Epidermal melanocyte (primary cell): ENCODE measurements at regions not wholly inside any gene's neighbourhood (a gene's known extent, or its start where the extent isn't known, plus 50 kb on each side); places are given as distances from the start of the nearest gene placed in this dataset.

Experiments used
- DNase-seq: peaks from one replicate; pipeline ENCODE4 v3.0.0; 2011; ENCODE audit warnings: low spot score; ENCODE audit not compliant: insufficient read length

DNA sequence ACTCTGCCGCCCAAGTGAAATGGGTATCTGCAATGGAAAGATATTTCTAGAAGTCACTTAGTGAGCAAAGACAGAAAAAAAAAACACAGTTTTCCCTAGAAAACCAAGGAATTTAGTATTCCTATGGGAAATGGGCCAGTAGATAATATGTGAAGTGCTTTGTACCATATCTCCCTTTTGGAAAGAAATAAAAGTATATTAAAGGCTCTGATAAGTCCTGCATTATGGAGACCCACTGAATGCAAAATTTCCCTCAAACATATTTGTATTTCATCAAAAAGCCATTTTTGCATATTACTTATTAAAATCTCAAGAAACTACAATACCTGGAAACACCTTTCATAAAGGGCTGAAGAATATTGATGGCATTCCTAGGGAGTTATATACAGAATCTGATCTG lies 51.6 kb upstream of the DYNLRB2 start:
- no peak for DNase-seq

DNA sequence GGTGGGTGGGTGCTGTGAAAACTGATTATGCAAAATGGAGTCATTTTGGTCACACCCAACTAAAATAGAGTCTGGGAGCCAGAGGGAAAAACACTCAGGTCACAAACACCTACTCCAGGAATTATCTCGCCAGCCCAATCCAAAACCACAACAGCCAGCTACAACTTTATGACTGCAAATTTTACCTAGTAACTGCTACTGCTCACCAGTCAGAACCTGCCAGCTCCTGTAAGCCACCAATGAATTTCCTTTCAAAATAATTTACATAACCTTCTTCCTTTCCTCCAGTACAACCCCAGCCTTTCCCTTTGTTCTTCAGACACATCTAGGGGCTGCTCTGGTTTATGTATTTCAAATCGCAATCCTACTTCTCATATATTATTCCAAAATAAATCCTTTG lies 52.6 kb upstream of the DYNLRB2 start:
- DNase-seq, result no peak

DNA sequence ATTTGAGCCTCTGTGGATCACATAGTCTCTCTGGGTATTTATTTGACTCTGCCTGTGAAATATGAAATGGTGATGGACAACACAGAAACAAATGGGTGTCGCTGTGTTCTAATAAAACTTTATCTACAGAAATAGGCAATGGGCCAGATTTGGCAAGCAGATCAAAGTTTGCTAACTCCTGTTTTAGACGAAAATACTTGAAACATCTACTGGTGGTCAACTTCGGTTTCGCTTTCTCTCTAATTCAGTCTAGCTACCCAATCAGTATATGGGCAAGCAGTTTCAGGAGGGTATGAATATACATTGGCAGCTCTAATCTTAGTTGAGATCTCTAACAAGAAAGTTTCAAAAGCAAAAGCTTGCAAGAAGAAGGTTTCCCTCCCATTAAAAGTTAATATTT lies 60.1 kb upstream of the DYNLRB2 start:
- DNase-seq, result no peak

DNA sequence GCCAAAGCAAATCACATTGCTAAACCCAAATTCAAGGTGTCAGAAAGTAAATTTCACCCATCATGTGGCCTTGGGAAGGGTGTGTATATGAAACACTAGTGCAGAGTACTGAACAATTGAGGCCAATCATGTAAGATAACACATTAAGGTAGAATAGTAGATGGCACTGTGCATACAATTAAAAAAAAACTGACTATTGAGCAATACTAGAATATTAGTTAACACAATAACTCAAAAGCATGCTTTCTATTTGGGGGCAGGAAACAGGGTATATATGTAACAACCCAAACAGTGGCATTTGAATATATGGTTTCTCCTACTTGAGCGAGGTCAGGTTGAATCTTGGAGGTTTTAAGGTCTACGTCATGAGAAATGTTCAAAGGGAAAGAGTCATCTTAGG lies 63.0 kb upstream of the DYNLRB2 start:
- DNase-seq, result no peak

DNA sequence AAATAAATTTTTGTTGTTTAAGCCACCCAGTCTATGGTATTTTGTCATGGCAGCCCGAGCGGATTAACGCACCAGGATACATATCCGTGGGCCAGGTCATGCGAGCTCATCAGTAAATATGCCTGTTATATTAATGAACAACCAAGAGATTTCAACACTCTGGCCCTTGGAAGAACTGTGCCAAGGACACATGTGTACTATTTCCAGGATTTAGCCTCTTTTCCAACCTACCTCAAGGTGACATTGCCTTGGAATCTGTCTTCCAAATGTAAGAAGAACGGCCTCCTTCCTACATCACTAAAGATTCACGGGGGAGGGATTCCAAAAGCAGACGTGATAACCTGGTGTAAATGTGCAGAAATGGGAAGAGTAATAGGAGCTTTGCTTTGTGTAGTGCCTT lies 72.8 kb upstream of the DYNLRB2 start:
- DNase-seq, result no peak

DNA sequence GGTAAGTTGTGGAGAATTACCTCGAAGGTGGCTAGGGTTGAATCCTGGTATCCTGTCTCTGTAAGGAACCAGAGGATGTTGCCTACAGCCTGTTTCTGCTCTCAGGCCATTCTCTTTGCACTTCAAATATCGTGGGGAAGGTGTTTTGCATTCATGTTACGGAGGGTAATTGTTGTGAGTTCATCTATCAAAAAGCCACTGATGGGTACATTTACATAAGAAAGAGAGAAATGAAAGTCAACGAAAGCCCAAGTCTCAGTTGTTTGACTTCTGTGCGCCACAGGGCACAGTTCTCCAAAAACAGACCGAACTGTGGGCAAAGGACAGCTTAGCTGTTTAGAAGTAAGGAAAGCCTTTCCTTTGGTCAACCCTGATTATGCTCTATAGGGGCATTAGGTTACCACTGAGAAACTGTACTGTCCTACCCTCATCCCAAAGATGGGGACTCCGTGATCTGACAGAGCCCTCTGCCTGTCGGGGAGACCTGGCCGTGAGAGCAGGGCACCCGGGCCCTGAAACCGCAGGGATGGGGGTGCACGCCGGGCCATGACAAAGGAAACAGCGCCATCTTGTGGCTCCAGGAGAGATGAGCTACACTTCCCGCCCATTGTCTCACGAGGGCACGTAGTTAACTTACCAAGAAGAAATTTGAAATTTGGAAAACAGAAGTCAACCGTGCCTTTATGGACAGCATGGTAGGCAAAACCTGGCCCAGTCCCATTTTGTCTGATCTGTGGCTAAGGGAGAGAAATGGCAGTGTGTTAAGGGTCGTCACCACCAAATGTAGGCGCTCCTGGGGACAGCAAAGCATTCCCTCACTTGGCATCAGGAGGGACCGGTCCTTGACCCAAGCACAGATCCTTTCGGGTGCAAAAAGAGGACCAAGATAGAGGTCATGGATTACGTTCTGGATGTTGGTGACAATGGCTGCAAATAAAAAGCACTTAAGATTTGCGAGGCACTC lies 74.5 kb upstream of the DYNLRB2 start:
- DNase-seq, result peak; percentile 36

DNA sequence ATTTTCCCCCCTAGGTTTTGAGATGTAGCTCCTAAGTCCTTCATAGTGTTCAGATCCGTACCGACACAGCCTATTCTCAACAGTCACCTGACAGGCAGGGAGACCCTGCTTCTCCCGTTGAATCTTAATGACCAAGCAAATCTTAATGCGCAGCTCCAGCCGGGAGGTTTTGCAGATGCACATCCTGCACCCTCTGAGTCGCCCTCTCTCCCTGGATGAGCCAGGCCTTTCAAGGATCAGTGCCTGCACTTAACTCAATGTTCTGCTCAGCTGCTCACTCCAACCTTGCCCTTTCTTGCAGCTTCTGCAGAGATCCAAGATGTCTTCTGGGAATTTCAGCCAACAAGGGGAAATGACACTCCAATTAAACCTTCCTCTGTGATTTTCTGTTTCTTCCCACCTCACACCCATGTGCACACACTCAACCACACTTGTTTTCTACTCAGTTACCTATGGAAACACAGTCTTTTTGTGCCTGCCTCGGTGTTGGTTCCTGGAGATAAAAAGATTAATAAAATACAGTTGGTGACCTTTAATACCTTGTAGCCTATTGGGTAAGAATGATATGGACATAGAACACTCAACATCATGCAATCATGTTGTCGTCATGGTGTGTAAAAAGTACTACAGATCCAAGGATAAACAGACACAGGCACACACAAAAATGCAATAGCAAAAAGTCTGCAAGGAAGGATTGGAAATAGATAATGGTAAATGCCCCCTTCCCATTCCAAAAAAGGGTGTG lies 76.9 kb upstream of the DYNLRB2 start:
- no peak for DNase-seq

DNA sequence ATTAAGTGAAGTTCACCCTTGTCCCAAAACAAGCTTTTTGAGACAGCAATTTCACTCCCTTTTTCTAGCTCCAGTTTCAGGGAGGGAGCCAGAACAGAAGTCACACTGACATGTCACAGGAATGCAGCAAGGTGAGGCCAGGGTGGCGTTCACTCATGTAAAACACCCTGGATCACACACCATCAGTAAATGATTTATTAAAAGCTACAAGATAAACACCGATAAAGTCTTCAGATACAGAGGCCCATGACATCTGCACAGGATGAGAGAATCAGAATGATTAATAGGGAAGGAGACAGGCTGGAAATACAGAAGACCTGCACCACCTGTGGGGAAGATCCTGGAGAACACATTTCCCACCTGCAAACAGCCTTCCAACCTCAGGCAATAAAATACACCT lies 77.5 kb upstream of the DYNLRB2 start:
- DNase-seq, result no peak

DNA sequence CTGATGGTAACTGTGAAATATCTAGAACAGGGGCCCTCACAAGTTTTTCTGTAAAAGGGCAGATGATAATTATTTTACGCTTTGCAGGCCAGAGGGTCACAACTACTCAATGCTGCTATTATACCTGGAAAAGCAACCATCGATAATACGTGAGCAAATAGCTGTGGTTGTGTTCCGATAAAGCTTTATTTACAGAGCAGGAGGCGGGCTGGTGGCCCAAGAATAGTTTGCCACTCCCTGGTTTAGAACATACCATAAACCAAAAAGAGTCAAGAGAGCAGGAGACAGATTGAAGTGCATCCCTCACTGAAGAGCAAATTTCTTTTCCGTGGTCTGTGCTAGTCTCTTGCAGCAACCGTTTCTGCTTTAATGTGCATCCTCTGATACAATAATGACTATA lies 77.9 kb upstream of the DYNLRB2 start:
- DNase-seq, result no peak

DNA sequence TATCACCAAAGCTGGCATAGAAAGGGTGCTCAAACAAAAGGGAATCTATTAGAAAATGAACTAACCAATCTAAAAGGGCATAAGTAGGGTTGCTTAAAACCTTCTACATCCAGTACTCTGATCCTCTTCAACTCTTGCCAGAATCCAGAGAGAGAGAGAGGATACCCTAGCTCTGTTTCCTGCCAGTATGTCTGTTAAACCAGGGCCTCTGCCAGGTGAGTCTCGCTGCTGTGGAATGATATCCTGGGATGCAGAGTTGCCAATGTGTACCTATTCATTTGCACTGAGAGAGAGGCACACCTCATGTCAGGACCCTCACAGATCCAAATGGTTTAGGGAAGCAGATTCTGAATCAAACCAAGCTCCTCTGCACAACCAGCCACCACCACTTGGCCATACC lies 79.8 kb upstream of the DYNLRB2 start:
- DNase-seq, result no peak

DNA sequence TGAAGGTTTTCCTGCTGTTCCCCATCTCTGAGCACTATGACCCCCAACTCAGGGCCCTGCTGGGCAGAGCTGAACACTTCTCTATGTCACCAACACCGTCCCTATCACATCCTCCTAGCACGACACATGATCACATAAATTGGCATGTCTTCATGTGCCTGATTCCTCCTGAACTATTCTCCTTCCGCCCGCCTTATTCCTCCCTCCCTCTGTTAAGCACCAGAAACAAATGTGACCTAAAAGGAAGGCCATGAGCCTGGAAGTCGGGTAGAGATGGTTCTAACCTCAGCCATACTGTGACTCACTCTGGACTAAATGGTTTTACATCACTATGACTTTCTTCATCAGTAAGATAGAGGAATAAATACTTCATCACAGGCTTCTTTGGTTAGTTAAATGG lies 80.8 kb upstream of the DYNLRB2 start:
- no peak for DNase-seq

DNA sequence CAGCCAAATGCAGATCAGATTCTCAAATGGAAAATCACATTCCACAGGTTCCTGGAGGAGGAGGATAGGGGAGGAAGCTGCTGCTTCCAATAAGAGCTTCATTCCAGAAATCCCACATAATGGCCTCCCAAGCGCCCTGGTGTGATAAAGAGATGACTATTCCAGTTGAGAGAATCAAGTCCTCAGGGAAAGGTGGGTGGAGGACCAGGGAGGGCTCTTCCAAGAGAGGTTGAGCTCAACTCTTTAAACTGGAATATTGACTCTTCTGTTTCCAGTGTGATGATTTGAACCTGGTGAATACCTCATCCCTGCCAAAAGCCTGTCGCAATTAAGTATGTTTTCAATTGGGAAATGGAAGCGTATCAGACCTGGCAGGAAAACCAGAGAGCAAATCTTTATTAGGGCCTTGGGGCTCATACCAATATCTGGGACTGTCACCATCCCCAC lies 81.4 kb upstream of the DYNLRB2 start:
- no peak for DNase-seq

DNA sequence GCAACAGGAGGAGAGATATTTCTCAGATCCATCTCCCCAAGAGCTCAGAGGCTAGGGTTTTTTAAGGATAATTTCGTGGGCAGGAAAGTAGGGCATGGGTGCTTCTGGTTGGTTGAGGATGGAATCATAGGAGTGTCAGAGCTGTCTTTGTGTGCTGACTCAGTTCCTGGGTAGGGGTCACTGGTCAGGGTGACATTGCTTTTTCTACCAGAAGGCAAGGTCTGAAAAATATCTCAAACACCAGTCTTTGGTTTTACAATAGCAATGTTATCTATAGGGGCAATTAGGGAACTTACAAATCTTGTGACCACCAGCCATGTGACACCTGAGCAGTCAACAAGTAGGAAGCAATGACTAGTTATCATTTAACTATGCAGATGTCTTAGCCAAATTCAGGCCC lies 82.9 kb upstream of the DYNLRB2 start:
- no peak for DNase-seq

DNA sequence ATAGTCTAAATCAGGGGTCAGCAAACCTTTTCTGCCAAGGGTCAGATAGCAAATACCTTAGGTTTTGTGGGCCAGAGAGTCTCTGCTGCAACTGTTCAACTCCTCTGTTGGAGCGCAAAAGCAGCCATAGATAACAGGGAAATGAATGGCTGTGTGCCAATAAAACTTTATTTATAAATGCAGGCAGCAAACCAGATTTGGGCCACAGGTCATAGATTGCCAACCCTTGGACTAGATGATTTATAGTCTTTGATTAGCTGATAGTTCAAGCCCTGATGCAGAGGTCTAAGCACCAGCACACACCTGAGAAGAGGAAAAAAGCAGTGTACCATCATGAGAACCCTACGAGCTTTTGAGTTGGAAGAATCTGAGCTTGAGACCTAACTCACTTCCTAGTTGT lies 86.0 kb upstream of the DYNLRB2 start:
- no peak for DNase-seq

DNA sequence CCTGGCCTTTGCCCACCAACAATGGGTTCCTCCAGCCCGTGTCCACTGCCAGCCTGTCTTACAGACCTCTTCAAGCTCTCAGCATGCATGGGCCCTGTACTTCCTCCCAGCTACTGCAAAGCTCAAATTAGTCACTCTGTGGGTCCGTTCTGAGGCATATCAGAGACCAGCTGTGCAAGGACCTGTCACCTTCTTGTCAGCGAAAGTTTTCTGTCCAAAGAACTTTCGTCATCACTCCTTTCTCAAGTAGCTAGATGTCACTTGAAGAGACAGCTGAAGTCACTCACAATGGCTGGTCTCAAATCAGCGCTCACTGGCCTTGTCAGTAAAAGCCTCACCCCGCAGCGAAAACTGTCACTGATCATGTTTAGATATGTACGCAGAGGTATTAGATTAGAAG lies 91.4 kb upstream of the DYNLRB2 start:
- DNase-seq, result no peak

DNA sequence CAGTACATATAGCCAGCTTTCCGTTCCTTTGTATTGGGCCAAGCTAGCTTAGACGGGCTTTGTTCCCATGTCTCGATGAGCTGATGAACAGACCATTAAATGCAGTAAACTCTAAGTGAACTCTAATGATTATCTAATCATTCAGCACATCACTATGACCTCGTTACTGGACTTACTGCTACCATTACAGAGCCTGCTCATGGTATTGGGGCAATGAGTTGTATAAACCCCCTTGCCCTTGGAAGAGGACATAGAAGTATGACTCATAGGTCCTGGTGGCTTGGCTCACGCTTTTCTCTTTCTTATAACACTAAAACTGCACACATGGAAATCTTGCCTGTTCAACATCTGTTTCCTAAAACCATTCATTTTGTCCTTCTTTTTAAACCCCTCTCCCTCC lies 93.6 kb upstream of the DYNLRB2 start:
- DNase-seq, result no peak

DNA sequence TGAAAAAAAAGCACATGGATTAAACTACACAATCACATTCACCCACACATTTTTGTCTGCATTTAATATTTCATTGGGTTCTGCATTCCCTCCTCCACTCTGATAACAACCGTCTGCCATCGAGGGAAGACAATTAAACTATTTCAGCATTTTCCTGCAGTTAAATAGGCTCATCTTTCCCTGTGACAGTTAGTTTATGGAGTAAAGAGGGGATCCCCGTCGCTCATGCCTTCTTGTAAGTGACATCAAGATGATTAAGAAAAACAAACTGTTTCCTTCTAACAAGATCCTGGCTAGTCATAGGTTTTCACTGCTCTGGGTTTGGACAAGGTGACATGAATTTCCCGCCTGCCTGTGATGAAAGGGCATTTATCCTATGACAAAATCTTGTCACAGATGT lies 98.0 kb upstream of the DYNLRB2 start:
- DNase-seq, result no peak

DNA sequence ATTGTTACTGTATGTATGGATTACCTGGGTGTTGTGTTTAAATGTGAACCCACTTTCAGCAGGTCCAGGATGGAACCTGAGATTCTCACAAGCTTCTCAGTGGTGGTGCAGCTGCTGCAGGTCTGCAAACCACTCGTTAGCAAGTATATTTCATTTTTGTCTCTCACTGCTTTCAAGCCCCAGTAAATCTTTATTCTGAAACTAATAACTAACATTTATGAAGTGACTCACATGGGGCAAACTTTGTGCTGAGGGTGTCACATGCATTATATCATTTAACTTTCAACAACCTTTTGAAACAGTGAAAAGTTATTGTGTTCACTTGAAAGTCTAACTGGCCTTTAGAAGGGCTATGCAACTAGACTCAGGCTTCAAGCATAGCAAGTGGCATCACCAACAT lies 98.9 kb upstream of the DYNLRB2 start:
- DNase-seq, result no peak

DNA sequence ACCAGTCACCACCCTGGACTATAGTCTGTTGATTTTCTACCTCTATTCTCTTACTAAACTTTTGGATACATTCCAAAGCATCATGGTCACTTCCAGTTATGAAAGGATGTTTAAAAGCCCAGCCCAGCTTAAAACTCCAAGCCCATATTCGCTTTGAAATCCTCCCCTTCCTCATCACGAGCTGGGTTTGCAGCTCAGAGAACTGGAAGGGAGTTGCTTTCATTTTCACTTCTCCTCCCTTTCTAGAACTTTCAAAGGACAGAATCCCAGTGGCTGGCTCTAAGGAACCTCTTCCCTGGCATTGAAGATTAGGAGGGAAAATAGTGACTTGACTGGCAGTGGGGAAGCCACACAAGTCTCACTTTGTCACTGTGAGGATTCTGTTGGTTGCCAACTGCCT lies 100.1 kb upstream of the DYNLRB2 start:
- no peak for DNase-seq

DNA sequence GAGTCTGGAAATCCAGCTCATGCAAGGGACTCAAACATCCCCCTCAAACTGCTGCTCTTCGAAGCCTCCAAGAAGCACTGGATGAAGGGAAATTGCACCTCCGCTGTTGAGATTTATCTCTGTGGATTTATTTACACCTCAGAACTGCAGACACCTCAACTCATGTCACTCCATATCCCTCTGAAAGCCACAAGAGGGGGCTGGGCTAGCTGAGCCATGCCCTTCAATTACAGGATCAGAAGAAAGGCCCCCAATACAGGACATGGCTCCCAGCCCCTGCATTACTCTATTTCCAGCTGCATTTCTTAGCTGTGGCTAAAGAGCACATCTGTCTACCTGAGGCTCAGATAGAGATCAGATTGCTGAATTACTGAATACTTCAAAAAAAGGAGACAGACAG lies 103.1 kb upstream of the DYNLRB2 start:
- DNase-seq, result no peak

DNA sequence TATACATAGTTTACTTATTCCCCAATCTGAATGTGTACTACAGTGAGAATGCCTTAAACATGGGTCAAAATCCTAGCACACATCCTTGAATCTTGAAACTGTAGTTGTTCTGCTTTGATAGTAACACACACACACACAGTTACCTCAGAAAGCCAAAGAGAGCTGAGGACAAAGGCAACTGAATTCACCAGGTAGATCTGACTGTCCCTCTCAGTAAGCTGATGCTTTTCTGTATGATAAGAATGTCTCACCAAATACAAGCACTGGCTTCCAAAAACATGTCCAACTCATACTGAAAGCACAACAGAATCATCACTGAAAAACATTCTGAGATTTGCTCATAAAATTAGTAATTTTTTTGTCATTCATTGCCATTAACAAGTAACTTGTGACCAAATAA lies 104.3 kb upstream of the DYNLRB2 start:
- DNase-seq, result no peak

DNA sequence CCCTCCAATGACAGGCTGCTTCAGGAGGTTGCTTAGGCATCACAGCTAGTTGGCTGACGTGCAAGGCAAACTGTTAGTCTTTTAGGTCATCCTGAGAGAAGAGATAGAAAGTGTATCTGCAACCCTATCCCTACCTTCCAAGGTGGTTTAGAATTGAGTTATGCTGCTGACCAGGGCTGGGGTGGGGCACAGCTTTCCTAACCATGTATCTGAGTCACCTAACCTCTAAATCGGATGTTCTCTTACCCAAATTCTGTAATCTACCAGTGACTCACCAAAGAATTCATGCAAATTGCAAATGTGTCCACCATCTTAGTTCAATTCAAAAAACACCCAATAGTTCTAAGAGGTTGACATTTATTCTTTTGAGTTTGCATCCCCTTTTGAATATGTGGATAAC lies 107.2 kb upstream of the DYNLRB2 start:
- DNase-seq, result no peak

DNA sequence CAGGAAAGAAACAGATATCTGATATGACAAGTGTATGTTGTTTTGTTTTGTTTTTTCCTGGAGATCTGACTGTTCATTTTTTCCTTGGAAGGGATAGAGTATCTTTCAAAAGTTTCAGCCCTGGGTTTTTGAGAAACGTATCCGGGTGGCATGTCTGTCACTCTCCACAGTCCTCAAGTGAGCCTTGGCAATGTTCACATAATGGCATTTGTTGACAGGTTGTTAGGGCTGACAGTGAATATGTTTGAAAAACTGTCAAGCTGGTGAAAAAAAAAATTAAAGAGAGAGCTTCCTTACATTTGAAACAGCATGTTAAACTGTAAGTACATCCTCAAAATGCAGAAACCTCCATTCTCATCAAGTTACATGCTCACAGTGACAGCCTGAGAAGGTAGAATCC lies 113.0 kb upstream of the DYNLRB2 start:
- DNase-seq, result no peak
